IMR-90 (cell line): ENCODE measurements at regions not wholly inside any gene's neighbourhood (a gene's known extent, or its start where the extent isn't known, plus 50 kb on each side); places are given as distances from the start of the nearest gene placed in this dataset.

ENCODE experiments used
- ATAC-seq: fragments of 200-7000 bp; cut with Tn5 transposase; 2 replicates; pipeline ENCODE4 v1.9.1; 2020; ENCODE audit warnings: low read depth, mild to moderate bottlenecking, moderate library complexity
- BruUV-seq: library from RNA; stranded (reverse); fragments of 400-500 nt; replicated peaks from 2 replicates; lab custom pipeline; 2021; lab: Mats Ljungman, UMichigan
- CTCF ChIA-PET: fragments of 300-600 bp; formaldehyde crosslinking; extraction: SDS; loops from one replicate; lab custom pipeline; 2021; ENCODE audit warnings: antibody characterized with exemption; lab: Yijun Ruan, JAX
- POLR2A ChIA-PET: fragments of 300-600 bp; sonication (Branson Sonifier 250); formaldehyde crosslinking; loops from one replicate; lab custom pipeline; 2022; ENCODE audit warnings: antibody characterized with exemption; ENCODE audit not compliant: unreplicated experiment; lab: Charles Lee
- DNase-seq: peaks from one replicate; pipeline ENCODE4 v3.0.0; 2013
- H2AFZ ChIP-seq: replicated peaks from 2 replicates; pipeline ENCODE3; 2013; ENCODE audit warnings: low read length, mild to moderate bottlenecking; ENCODE audit not compliant: poor library complexity
- H2AK5ac ChIP-seq: 2 replicates; pipeline ENCODE4 v1.6.1; 2013; ENCODE audit warnings: low read depth, low read length, inconsistent platforms
- H2AK9ac ChIP-seq: replicated peaks from 2 replicates; pipeline ENCODE3; 2013; ENCODE audit warnings: mild to moderate bottlenecking, low read depth, low read length, moderate library complexity; ENCODE audit not compliant: poor library complexity
- H2BK120ac ChIP-seq: 2 replicates; pipeline ENCODE4 v1.6.1; 2013; ENCODE audit warnings: low read depth, low read length, inconsistent platforms
- H2BK15ac ChIP-seq: 3 replicates; pipeline ENCODE4 v1.6.1; 2013; ENCODE audit warnings: low read depth, low read length, inconsistent platforms
- H2BK20ac ChIP-seq: 2 replicates; pipeline ENCODE4 v1.6.1; 2013; ENCODE audit warnings: low read depth, mild to moderate bottlenecking, inconsistent platforms, low read length, moderate library complexity
- H2BK5ac ChIP-seq: 2 replicates; pipeline ENCODE4 v1.6.1; 2013; ENCODE audit warnings: mild to moderate bottlenecking, low read depth, low read length, inconsistent platforms; ENCODE audit not compliant: poor library complexity, severe bottlenecking
- H3K14ac ChIP-seq: replicated peaks from 2 replicates; pipeline ENCODE4 v1.6.1; 2013; ENCODE audit warnings: low read depth, low read length, inconsistent platforms
- H3K18ac ChIP-seq: 2 replicates; pipeline ENCODE4 v1.6.1; 2013; ENCODE audit warnings: low read depth, low read length, control low read depth
- H3K23ac ChIP-seq: 2 replicates; pipeline ENCODE4 v1.6.1; 2013; ENCODE audit warnings: low read depth, low read length, inconsistent platforms
- H3K27ac ChIP-seq: 2 replicates; pipeline ENCODE4 v1.5.1; 2013; ENCODE audit warnings: mild to moderate bottlenecking, control low read depth, low read length; ENCODE audit not compliant: insufficient read depth
- H3K27me3 ChIP-seq: 2 replicates; pipeline ENCODE4 v1.6.1; 2013; ENCODE audit warnings: low read length; ENCODE audit not compliant: control insufficient read depth, insufficient read depth
- H3K36me3 ChIP-seq: 2 replicates; pipeline ENCODE4 v1.6.1; 2013; ENCODE audit warnings: low read length, mixed read lengths; ENCODE audit not compliant: control insufficient read depth, insufficient read depth
- H3K4ac ChIP-seq: 2 replicates; pipeline ENCODE4 v1.6.1; 2013; ENCODE audit warnings: low read depth, low read length, inconsistent platforms
- H3K4me1 ChIP-seq: 2 replicates; pipeline ENCODE4 v1.6.1; 2013; ENCODE audit warnings: low read length, mixed read lengths; ENCODE audit not compliant: control insufficient read depth, insufficient read depth
- H3K4me2 ChIP-seq: 2 replicates; pipeline ENCODE4 v1.6.1; 2013; ENCODE audit warnings: low read depth, mild to moderate bottlenecking, control low read depth, low read length, moderate library complexity
- H3K4me3 ChIP-seq: 2 replicates; pipeline ENCODE4 v1.5.1; 2013; ENCODE audit warnings: low read depth, mild to moderate bottlenecking, control low read depth, low read length, moderate library complexity; ENCODE audit not compliant: insufficient read depth
- H3K56ac ChIP-seq: 2 replicates; pipeline ENCODE4 v1.6.1; 2013; ENCODE audit warnings: low read length, inconsistent platforms; ENCODE audit not compliant: insufficient read depth; ENCODE audit errors: extremely low read depth
- H3K79me1 ChIP-seq, 2 experiments: 2 replicates each; pipeline ENCODE4 v1.6.1; 2013; ENCODE audit warnings: low read length in 2 of 2, inconsistent platforms in 1 of 2, low read depth in 1 of 2
- H3K9ac ChIP-seq: 2 replicates; pipeline ENCODE4 v1.6.1; 2013; ENCODE audit warnings: low read depth, low read length, control low read depth
- H3K9me1 ChIP-seq: 2 replicates; pipeline ENCODE4 v1.6.1; 2013; ENCODE audit warnings: low read length, inconsistent platforms; ENCODE audit not compliant: insufficient read depth
- H3K9me3 ChIP-seq: 2 replicates; pipeline ENCODE4 v1.6.1; 2013; ENCODE audit warnings: low read length; ENCODE audit not compliant: control insufficient read depth, insufficient read depth
- H4K20me1 ChIP-seq: 2 replicates; pipeline ENCODE4 v1.6.1; 2013; ENCODE audit warnings: low read length, inconsistent platforms; ENCODE audit not compliant: insufficient read depth
- H4K5ac ChIP-seq: 2 replicates; pipeline ENCODE4 v1.6.1; 2013; ENCODE audit warnings: mild to moderate bottlenecking, low read depth, low read length, control low read depth
- H4K8ac ChIP-seq, 2 experiments: 2 replicates each; pipeline ENCODE4 v1.6.1; 2013; ENCODE audit warnings: low read depth in 2 of 2, low read length in 2 of 2, control low read depth in 1 of 2, inconsistent platforms in 1 of 2
- H4K91ac ChIP-seq: 2 replicates; pipeline ENCODE4 v1.6.1; 2013; ENCODE audit warnings: low read depth, low read length, inconsistent platforms; ENCODE audit not compliant: insufficient read depth
- CHD1 ChIP-seq: IDR thresholded peaks from 2 replicates; pipeline ENCODE4 v1.6.1; 2012; ENCODE audit warnings: low read depth, low read length, improper control_type of control experiment
- MAFK ChIP-seq: IDR thresholded peaks from 2 replicates; pipeline ENCODE4 v1.6.1; 2012; ENCODE audit warnings: low read depth, low read length, improper control_type of control experiment
- MAZ ChIP-seq: IDR thresholded peaks from 2 replicates; pipeline ENCODE4 v1.6.1; 2012; ENCODE audit warnings: low read depth, mild to moderate bottlenecking, low read length, improper control_type of control experiment, moderate library complexity, borderline replicate concordance
- MXI1 ChIP-seq: IDR thresholded peaks from 2 replicates; pipeline ENCODE4 v1.6.1; 2012; ENCODE audit warnings: low read depth, mild to moderate bottlenecking, low read length, moderate library complexity, borderline replicate concordance
- POLR2A ChIP-seq: IDR thresholded peaks from 2 replicates; pipeline ENCODE4 v1.6.1; 2012; ENCODE audit warnings: mild to moderate bottlenecking, low read depth, low read length
- RAD21 ChIP-seq: IDR thresholded peaks from 2 replicates; pipeline ENCODE4 v1.6.1; 2012; ENCODE audit warnings: low read length, improper control_type of control experiment
- RCOR1 ChIP-seq: IDR thresholded peaks from 2 replicates; pipeline ENCODE4 v1.6.1; 2012; ENCODE audit warnings: mild to moderate bottlenecking, low read length, improper control_type of control experiment; ENCODE audit not compliant: insufficient replicate concordance
- RFX5 ChIP-seq: IDR thresholded peaks from 2 replicates; pipeline ENCODE4 v1.8.0; 2012; ENCODE audit warnings: low read depth, mild to moderate bottlenecking, low read length, moderate library complexity
- USF2 ChIP-seq: fragments of 150-350 bp; IDR thresholded peaks from 2 replicates; pipeline ENCODE4 v1.6.1; 2017; ENCODE audit warnings: mild to moderate bottlenecking, antibody characterized with exemption, low read length, low read depth
- WGBS, 2 experiments: methylation state at CpG; one replicate each; pipeline versions ENCODE4 v1.1.5 to v1.1.7; 2013; ENCODE audit warnings: missing lambda C conversion rate in 2 of 2; ENCODE audit not compliant: insufficient read length in 1 of 2; ENCODE audit errors: extremely low coverage in 2 of 2; 5-methylcytosine and 5-hydroxymethylcytosine counted together
- dilution Hi-C: fragments of 300-500 bp; cut with HindIII; formaldehyde crosslinking; loops from one replicate; pipeline ENCODE4 v1.14.3; 2018; ENCODE audit warnings: low sequenced_read_pairs; ENCODE audit not compliant: unreplicated experiment
- in situ Hi-C: fragments of 300-500 bp; cut with MboI; formaldehyde crosslinking; loops from 3 replicates; pipeline ENCODE4 v1.14.3; 2019; ENCODE audit warnings: low sequenced_read_pairs, inconsistent platforms, mixed read lengths
- intact Hi-C: fragments of 100-400 bp; cut with micrococcal nuclease; formaldehyde crosslinking; loops from 2 replicates; pipeline ENCODE4 v1.10.0; 2022

- Histone ChIP-seq H4K20me1 (no peaks in the 10 kb centered on the region), H3K4me3 (no peak overlapping the region), H3K79me1 (no peaks in the 10 kb centered on the region), H3K56ac (no peak overlapping the region), H2BK120ac (no peak overlapping the region), H4K91ac (no peak overlapping the region), H2AFZ (no peak overlapping the region), H2BK20ac (no peak overlapping the region), H2AK5ac (no peak overlapping the region), H4K8ac (no peak overlapping the region), H3K9me3 (no peaks in the 10 kb centered on the region), H2BK5ac (no peak overlapping the region), H3K27ac (no peak overlapping the region), H3K4ac (no peak overlapping the region), H3K9ac (no peak overlapping the region), H3K14ac (no peak overlapping the region), H3K9me1 (no peaks in the 10 kb centered on the region), H3K23ac (no peak overlapping the region), H3K18ac (no peak overlapping the region), H3K4me1 (no peaks in the 10 kb centered on the region), H3K27me3 (peaks cover 8% of the 10 kb centered on the region; the same call in 1 of the 2 replicates), H2AK9ac (no peak overlapping the region), H4K5ac (no peak overlapping the region), H3K36me3 (no peaks in the 10 kb centered on the region), H3K4me2 (no peak overlapping the region), H2BK15ac (no peak overlapping the region)
- no TSS peak for BruUV-seq
- DNase-seq, result no peak
- ChIA-PET CTCF (no interaction called here), POLR2A (no interaction called here)
- in situ Hi-C loops (no loop called here), dilution Hi-C loops (no loop called here), intact Hi-C loops (no loop called here)
- no peak for TF ChIP-seq USF2
- no peak for TF ChIP-seq MAZ
- TF ChIP-seq RCOR1, result no peak
- no peak for TF ChIP-seq MXI1
- no peak for TF ChIP-seq RAD21
- no peak for TF ChIP-seq CHD1
- no peak for TF ChIP-seq RFX5
- no peak for TF ChIP-seq MAFK
- no peak for TF ChIP-seq POLR2A
- no peak for ATAC-seq
- WGBS, 2 experiments, result no CpG with 5 or more reads among the region's 4 CpGs
These were observed 296.9 kb downstream of the NUAK1 start for GRCh38 chr12:105841840-105842239.
